H1 (cell line): ENCODE measurements at regions not wholly inside any gene's neighbourhood (a gene's known extent, or its start where the extent isn't known, plus 50 kb on each side); places are given as distances from the start of the nearest gene placed in this dataset.
"Not testable (repeated sequence)": the region's sequence is repeated elsewhere in the genome, so short reads cannot be mapped to it uniquely, and the experiment has no call there.

Experiments
- CTCF ChIA-PET: fragments of 300-600 bp; sonication (Branson Sonifier 250); formaldehyde crosslinking; loops from one replicate; lab custom pipeline; 2021; ENCODE audit not compliant: partially characterized antibody; lab: Charles Lee
- POLR2A ChIA-PET: fragments of 300-600 bp; sonication (Branson Sonifier 250); formaldehyde crosslinking; loops from one replicate; lab custom pipeline; 2021; ENCODE audit warnings: inconsistent platforms; ENCODE audit not compliant: partially characterized antibody; lab: Charles Lee
- DNase-seq, 2 experiments: peaks; one replicate each; pipeline versions ENCODE4 v3.0.0 to v3.0.0-alpha.2; 2010 to 2022; ENCODE audit warnings: low spot score in 2 of 2, low read depth in 1 of 2, mixed read lengths in 1 of 2
- FAIRE-seq: peaks from 2 replicates; lab custom pipeline; 2011; peaks lifted over from hg19 to GRCh38; lab: Jason Lieb, UNC
- H2AFZ ChIP-seq: 2 replicates; pipeline ENCODE4 v1.8.1; 2012; ENCODE audit warnings: low read length, inconsistent platforms
- H2AK5ac ChIP-seq: 2 replicates; pipeline ENCODE4 v1.6.1; 2013; ENCODE audit warnings: low read depth, low read length
- H2BK120ac ChIP-seq: replicated peaks from 2 replicates; pipeline ENCODE3; 2013; ENCODE audit warnings: low read depth, low read length, inconsistent platforms
- H2BK12ac ChIP-seq: 2 replicates; pipeline ENCODE4 v1.6.1; 2013; ENCODE audit warnings: low read depth, low read length
- H2BK15ac ChIP-seq: 2 replicates; pipeline ENCODE4 v1.6.1; 2013; ENCODE audit warnings: low read length
- H2BK20ac ChIP-seq: 2 replicates; pipeline ENCODE4 v1.6.1; 2013; ENCODE audit warnings: low read length
- H2BK5ac ChIP-seq: 2 replicates; pipeline ENCODE4 v1.6.1; 2013; ENCODE audit warnings: low read depth, low read length
- H3K14ac ChIP-seq: 2 replicates; pipeline ENCODE4 v1.6.1; 2013; ENCODE audit warnings: inconsistent platforms; ENCODE audit not compliant: insufficient read length
- H3K18ac ChIP-seq: 2 replicates; pipeline ENCODE4 v1.6.1; 2013; ENCODE audit warnings: low read length; ENCODE audit errors: extremely low read depth
- H3K23ac ChIP-seq: 2 replicates; pipeline ENCODE4 v1.6.1; 2013; ENCODE audit warnings: inconsistent platforms; ENCODE audit not compliant: insufficient read length
- H3K23me2 ChIP-seq: 2 replicates; pipeline ENCODE4 v1.6.1; 2013; ENCODE audit warnings: low read depth, low read length
- H3K27ac ChIP-seq: 2 replicates; pipeline ENCODE4 v1.6.1; 2011; ENCODE audit warnings: low read depth, low read length, inconsistent platforms
- H3K27me3 ChIP-seq, 4 experiments: replicated peaks in 1 of 4; 1 replicate in 1 of 4; 2 replicates in 3 of 4; pipeline versions ENCODE4 v1.6.1 to v1.8.1; 2011 to 2013; ENCODE audit warnings: low read length in 3 of 4, mild to moderate bottlenecking in 3 of 4, inconsistent platforms in 2 of 4, mixed read lengths in 2 of 4, moderate library complexity in 1 of 4; ENCODE audit not compliant: control insufficient read depth in 3 of 4, insufficient read depth in 3 of 4; ENCODE audit errors: extremely low read depth in 1 of 4
- H3K36me3 ChIP-seq, 4 experiments: 2 replicates each; pipeline versions ENCODE4 v1.6.1 to v1.8.1; 2011 to 2013; ENCODE audit warnings: mild to moderate bottlenecking in 4 of 4, low read length in 3 of 4, moderate library complexity in 2 of 4, control low read depth in 1 of 4, inconsistent platforms in 1 of 4; ENCODE audit not compliant: insufficient read depth in 4 of 4, control insufficient read depth in 2 of 4
- H3K4ac ChIP-seq: replicated peaks from 2 replicates; pipeline ENCODE3; 2013; ENCODE audit warnings: low read length, low read depth, mixed read lengths, inconsistent platforms; ENCODE audit not compliant: insufficient read length
- H3K4me1 ChIP-seq, 4 experiments: replicated peaks in 1 of 4; 1 replicate in 1 of 4; 2 replicates in 3 of 4; pipeline versions ENCODE4 v1.6.1 to v1.8.1; 2011 to 2013; ENCODE audit warnings: low read length in 3 of 4, inconsistent platforms in 2 of 4, mixed read lengths in 1 of 4; ENCODE audit not compliant: insufficient read depth in 4 of 4, control insufficient read depth in 3 of 4
- H3K4me2 ChIP-seq, 2 experiments: 2 replicates each; pipeline versions ENCODE4 v1.6.1 to v1.8.1; 2011 to 2013; ENCODE audit warnings: low read depth in 2 of 2, low read length in 2 of 2, control low read depth in 1 of 2, inconsistent platforms in 1 of 2, mild to moderate bottlenecking in 1 of 2; ENCODE audit not compliant: insufficient read depth in 1 of 2
- H3K4me3 ChIP-seq, 4 experiments: fragments of 200-600, 300-600 bp in 1 of 4; sonication (generic), shearing (Covaris generic), sonication (Bioruptor Twin) in 1 of 4; 2 replicates each; pipeline versions ENCODE4 v1.5.1 to v1.8.1; 2011 to 2016; ENCODE audit warnings: low read length in 4 of 4, low read depth in 3 of 4, control low read depth in 2 of 4, inconsistent platforms in 2 of 4, mild to moderate bottlenecking in 2 of 4, mixed read lengths in 1 of 4, moderate library complexity in 1 of 4; ENCODE audit not compliant: insufficient read depth in 2 of 4; ENCODE audit errors: extremely low read depth in 1 of 4
- H3K56ac ChIP-seq: replicated peaks from 2 replicates; pipeline ENCODE3; 2013; ENCODE audit warnings: low read depth, mild to moderate bottlenecking, mixed read lengths, low read length, inconsistent platforms; ENCODE audit not compliant: insufficient read length
- H3K79me1 ChIP-seq: 2 replicates; pipeline ENCODE4 v1.6.1; 2013; ENCODE audit warnings: low read depth, low read length, control low read depth
- H3K79me2 ChIP-seq, 2 experiments: 2 replicates each; pipeline versions ENCODE4 v1.6.1 to v1.8.1; 2012 to 2013; ENCODE audit warnings: low read length in 2 of 2, mild to moderate bottlenecking in 2 of 2, inconsistent platforms in 1 of 2; ENCODE audit not compliant: insufficient read depth in 2 of 2, control insufficient read depth in 1 of 2
- H3K9ac ChIP-seq, 4 experiments: replicated peaks in 1 of 4; 1 replicate in 1 of 4; 2 replicates in 3 of 4; pipeline versions ENCODE4 v1.6.1 to v1.8.1; 2011 to 2013; ENCODE audit warnings: low read depth in 3 of 4, low read length in 3 of 4, control low read depth in 2 of 4, mild to moderate bottlenecking in 2 of 4, moderate library complexity in 2 of 4, inconsistent platforms in 1 of 4; ENCODE audit errors: extremely low read depth in 1 of 4
- H3K9me3 ChIP-seq, 2 experiments: 2 replicates each; pipeline versions ENCODE4 v1.6.1 to v1.8.1; 2012 to 2013; ENCODE audit warnings: mild to moderate bottlenecking in 2 of 2, moderate library complexity in 2 of 2, control low read depth in 1 of 2, inconsistent platforms in 1 of 2, low read depth in 1 of 2, low read length in 1 of 2, mixed read lengths in 1 of 2; ENCODE audit not compliant: insufficient read depth in 2 of 2
- H4K20me1 ChIP-seq, 2 experiments: replicated peaks in 1 of 2; 2 replicates each; pipeline versions ENCODE3 to v1.8.1; 2011 to 2013; ENCODE audit warnings: inconsistent platforms in 2 of 2, low read length in 2 of 2, mild to moderate bottlenecking in 1 of 2; ENCODE audit not compliant: insufficient read depth in 2 of 2, control insufficient read depth in 1 of 2
- H4K5ac ChIP-seq: 2 replicates; pipeline ENCODE4 v1.6.1; 2013; ENCODE audit warnings: low read length, low read depth, mixed read lengths, inconsistent platforms; ENCODE audit not compliant: insufficient read length
- H4K8ac ChIP-seq: 2 replicates; pipeline ENCODE4 v1.8.0; 2013; ENCODE audit warnings: mild to moderate bottlenecking, moderate library complexity, low read length, inconsistent platforms; ENCODE audit not compliant: insufficient read depth; ENCODE audit errors: extremely low read depth
- H4K91ac ChIP-seq: replicated peaks from 2 replicates; pipeline ENCODE3; 2013; ENCODE audit warnings: low read length, mixed read lengths, inconsistent platforms; ENCODE audit not compliant: insufficient read length
- WGBS, 2 experiments: shearing (Covaris generic) in 1 of 2; methylation state at CpG; one replicate each; pipeline versions ENCODE4 v1.1.6 to v1.1.7; 2013 to 2015; ENCODE audit warnings: low lambda C conversion rate in 2 of 2, mixed read lengths in 2 of 2, inconsistent platforms in 1 of 2, low coverage in 1 of 2, missing lambda C conversion rate in 1 of 2; ENCODE audit not compliant: insufficient replicate concordance in 2 of 2, insufficient coverage in 1 of 2, insufficient read length in 1 of 2; ENCODE audit errors: extremely low coverage in 1 of 2, missing lambda C conversion rate in 1 of 2; 5-methylcytosine and 5-hydroxymethylcytosine counted together

- peaks cover 10 to 24% of the 10 kb centered on the region in 2 experiments for H3K9me3 ChIP-seq
- H3K9ac ChIP-seq, POLR2A ChIA-PET, H3K79me2 ChIP-seq, H3K14ac ChIP-seq, H3K36me3 ChIP-seq, H3K4me2 ChIP-seq, FAIRE-seq, H3K4ac ChIP-seq, H4K20me1 ChIP-seq, DNase-seq, H4K8ac ChIP-seq, H3K23me2 ChIP-seq, H4K91ac ChIP-seq, H2BK15ac ChIP-seq, H3K27me3 ChIP-seq, H3K4me3 ChIP-seq, H3K18ac ChIP-seq, H3K23ac ChIP-seq, H3K4me1 ChIP-seq, H2AFZ ChIP-seq, H3K56ac ChIP-seq, H4K5ac ChIP-seq, H2BK12ac ChIP-seq, H2BK5ac ChIP-seq, H3K27ac ChIP-seq, H2BK20ac ChIP-seq, H2BK120ac ChIP-seq, H2AK5ac ChIP-seq, H3K79me1 ChIP-seq: not testable (repeated sequence)
- CTCF ChIA-PET: interaction anchor here (0.6 to 2.1 kb wide), 8 partner anchors 8 to 401 kb away, joined by 3 to 6 read pairs (median 3); no protein-coding TSS in a partner anchor
- WGBS, 2 experiments: 90% methylated on average over 8 of the region's 8 CpGs; no CpG with 5 or more reads in 1 of the 2 experiments
These were observed 87.4 kb downstream of the DLEU7 start for GRCh38 chr13:50755862-50756685.
